Sigmoid colon (tissue), 6 donors: ENCODE measurements at regions not wholly inside any gene's neighbourhood (a gene's known extent, or its start where the extent isn't known, plus 50 kb on each side); places are given as distances from the start of the nearest gene placed in this dataset.
A peak's percentile ranks its signal among the peaks of the same experiment; 100 is the strongest.

Source experiments
- DNase-seq: peaks from one replicate; pipeline ENCODE4 v3.0.0-alpha.2; 2019
- H3K27ac ChIP-seq, 4 donors: fragments of 200-600 bp; sonication (generic); one replicate each; pipeline ENCODE4 v1.5.1; 2016 to 2019; ENCODE audit warnings: mild to moderate bottlenecking in 1 of 4
- H3K27me3 ChIP-seq, 3 donors: fragments of 200-600 bp; sonication (generic); one replicate each; pipeline ENCODE4 v1.5.1; 2019; ENCODE audit warnings: mild to moderate bottlenecking in 1 of 3
- H3K36me3 ChIP-seq, 4 donors: fragments of 200-600 bp; sonication (generic); one replicate each; pipeline ENCODE4 v1.5.1; 2016 to 2019
- H3K4me1 ChIP-seq, 4 donors: fragments of 200-600 bp; sonication (generic); one replicate each; pipeline ENCODE4 v1.5.1; 2017 to 2019
- H3K4me3 ChIP-seq, 4 donors: fragments of 200-600 bp; sonication (generic); one replicate each; pipeline ENCODE4 v1.5.1; 2017 to 2019; ENCODE audit warnings: mild to moderate bottlenecking in 2 of 4, moderate library complexity in 1 of 4
- H3K9me3 ChIP-seq, 4 donors: fragments of 200-600 bp in 3 of 4; sonication (generic) in 3 of 4; one replicate each; pipeline versions ENCODE4 v1.5.1 to v1.6.1; 2013 to 2019
- EP300 ChIP-seq, 4 donors: sonication (generic); formaldehyde crosslinking; IDR thresholded peaks; one replicate each; pipeline ENCODE4 v1.6.1; 2017; ENCODE audit warnings: antibody characterized with exemption in 4 of 4
- POLR2A ChIP-seq, 2 donors: fragments of 450-650 bp; IDR thresholded peaks; one replicate each; pipeline ENCODE4 v1.6.1; 2016; ENCODE audit warnings: antibody characterized with exemption in 2 of 2, mild to moderate bottlenecking in 2 of 2, moderate library complexity in 2 of 2
- POLR2AphosphoS5 ChIP-seq, 4 donors: sonication (generic); formaldehyde crosslinking; IDR thresholded peaks; one replicate each; pipeline ENCODE4 v1.6.1; 2017; ENCODE audit warnings: antibody characterized with exemption in 4 of 4
- WGBS, 2 donors: extraction: QIAGEN DNeasy Blood & Tissue Kit; methylation state at CpG; one replicate each; pipeline ENCODE4 v1.1.7; 2013; 5-methylcytosine and 5-hydroxymethylcytosine counted together
- intact Hi-C: fragments of 100-400 bp; cut with DNase I; formaldehyde crosslinking; loops from one replicate; pipeline ENCODE4 v1.15.1; 2023
- TF ChIP-seq, protein P1 (sequence below), 4 experiments: fragments of 450-650 bp in 3 of 4; fragments of 200-600 bp in 1 of 4; IDR thresholded peaks; one replicate each; pipeline ENCODE4 v1.5.1; 2016 to 2019; ENCODE audit warnings: antibody characterized with exemption in 4 of 4, mild to moderate bottlenecking in 3 of 4, moderate library complexity in 2 of 4
- donor health status: healthy with polysubstance abuse.
- donor health status: healthy.

DNA sequence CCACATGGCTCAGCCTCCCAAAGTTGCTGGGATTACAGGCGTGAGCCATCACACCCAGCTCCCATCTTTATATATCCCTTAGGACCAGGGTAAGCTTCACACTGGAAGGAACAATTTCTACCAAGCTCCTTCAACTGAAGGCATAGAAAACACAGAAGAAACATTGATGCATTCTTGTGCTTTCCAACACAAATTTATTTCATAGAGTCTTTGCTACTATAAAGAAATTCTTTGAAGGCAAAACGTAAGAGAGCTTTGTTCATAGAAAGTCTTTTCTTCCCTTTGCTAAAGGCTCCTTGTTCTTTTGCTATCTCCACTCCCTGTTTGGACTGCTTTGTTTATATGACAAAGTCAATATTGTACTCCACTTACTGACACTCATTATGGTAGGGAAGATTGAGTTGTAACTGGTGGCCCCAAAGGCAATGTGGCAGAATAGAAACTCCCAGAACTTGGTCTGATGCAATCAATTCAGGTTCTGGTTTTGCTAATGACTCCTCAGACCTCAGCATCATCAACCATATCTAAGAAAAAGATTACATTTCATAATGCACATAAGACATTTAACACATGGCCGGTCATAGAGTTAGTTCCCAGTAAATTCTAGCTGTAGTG lies 97.4 kb upstream of the CLINT1 start:
- no peak for DNase-seq
- H3K4me1 ChIP-seq: peaks cover 0 to 10% (median 8%) of the 10 kb centered on the region in 4 donors
- no peaks in the 10 kb centered on the region for H3K36me3 ChIP-seq
- WGBS, 2 donors: 43 to 49% methylated on average over 3 of the region's 3 CpGs
- no peaks in the 10 kb centered on the region for H3K9me3 ChIP-seq
- no peak overlapping the region for H3K4me3 ChIP-seq
- TF ChIP-seq POLR2A (IDR thresholded peaks at IDR 0.05): no peak
- no peak for TF ChIP-seq POLR2AphosphoS5 (IDR thresholded peaks at IDR 0.05)
- no peak for TF ChIP-seq EP300 (IDR thresholded peaks at IDR 0.05)
- TF ChIP-seq, protein P1, sequence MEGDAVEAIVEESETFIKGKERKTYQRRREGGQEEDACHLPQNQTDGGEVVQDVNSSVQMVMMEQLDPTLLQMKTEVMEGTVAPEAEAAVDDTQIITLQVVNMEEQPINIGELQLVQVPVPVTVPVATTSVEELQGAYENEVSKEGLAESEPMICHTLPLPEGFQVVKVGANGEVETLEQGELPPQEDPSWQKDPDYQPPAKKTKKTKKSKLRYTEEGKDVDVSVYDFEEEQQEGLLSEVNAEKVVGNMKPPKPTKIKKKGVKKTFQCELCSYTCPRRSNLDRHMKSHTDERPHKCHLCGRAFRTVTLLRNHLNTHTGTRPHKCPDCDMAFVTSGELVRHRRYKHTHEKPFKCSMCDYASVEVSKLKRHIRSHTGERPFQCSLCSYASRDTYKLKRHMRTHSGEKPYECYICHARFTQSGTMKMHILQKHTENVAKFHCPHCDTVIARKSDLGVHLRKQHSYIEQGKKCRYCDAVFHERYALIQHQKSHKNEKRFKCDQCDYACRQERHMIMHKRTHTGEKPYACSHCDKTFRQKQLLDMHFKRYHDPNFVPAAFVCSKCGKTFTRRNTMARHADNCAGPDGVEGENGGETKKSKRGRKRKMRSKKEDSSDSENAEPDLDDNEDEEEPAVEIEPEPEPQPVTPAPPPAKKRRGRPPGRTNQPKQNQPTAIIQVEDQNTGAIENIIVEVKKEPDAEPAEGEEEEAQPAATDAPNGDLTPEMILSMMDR (IDR thresholded peaks at IDR 0.05): no peak
- H3K27ac ChIP-seq: no peak overlapping the region
- no peaks in the 10 kb centered on the region for H3K27me3 ChIP-seq
- intact Hi-C loops: no loop called here

DNA sequence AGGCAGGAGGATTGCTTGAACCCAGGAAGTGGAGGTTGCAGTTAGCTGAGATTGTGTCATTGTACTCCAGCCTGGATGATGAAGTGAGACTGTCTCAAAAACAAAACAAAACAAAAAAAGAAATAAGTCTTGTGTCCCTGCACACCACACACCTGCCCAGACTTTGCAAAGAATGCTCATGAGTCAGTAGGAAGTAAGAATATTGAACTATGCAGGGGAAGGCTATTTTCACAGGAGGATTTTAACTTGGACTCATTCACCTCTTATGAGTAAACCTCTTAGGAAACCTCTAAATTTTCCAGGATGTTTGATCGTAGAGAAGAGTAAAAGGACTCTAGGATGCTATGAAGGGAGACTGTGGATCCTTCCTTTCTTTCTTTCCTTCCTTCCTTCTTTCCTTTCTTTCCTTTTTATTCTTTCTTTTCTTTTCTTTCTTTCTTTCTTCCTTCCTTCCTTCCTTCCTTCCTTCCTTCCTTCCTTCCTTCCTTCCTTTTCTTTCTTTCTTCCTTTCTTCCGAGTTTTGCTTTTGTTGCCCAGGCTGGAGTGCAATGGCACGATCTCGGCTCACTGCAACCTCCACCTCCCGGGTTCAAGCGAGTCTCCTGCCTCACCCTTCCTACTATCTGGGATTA lies 96.7 kb upstream of the CLINT1 start:
- TF ChIP-seq, protein P1 (IDR thresholded peaks at IDR 0.05): no peak
- TF ChIP-seq EP300 (IDR thresholded peaks at IDR 0.05) (no peak), POLR2A (IDR thresholded peaks at IDR 0.05) (no peak), POLR2AphosphoS5 (IDR thresholded peaks at IDR 0.05) (no peak)
- DNase-seq: no peak
- Histone ChIP-seq H3K4me3 (no peak overlapping the region), H3K4me1 (peaks cover 0 to 10% (median 8%) of the 10 kb centered on the region in 4 donors), H3K9me3 (no peaks in the 10 kb centered on the region), H3K27me3 (no peaks in the 10 kb centered on the region), H3K36me3 (no peaks in the 10 kb centered on the region), H3K27ac (no peak overlapping the region)
- 95 to 96% methylated on average over 6 of the region's 6 CpGs for WGBS, 2 donors
- intact Hi-C loops: no loop called here

DNA sequence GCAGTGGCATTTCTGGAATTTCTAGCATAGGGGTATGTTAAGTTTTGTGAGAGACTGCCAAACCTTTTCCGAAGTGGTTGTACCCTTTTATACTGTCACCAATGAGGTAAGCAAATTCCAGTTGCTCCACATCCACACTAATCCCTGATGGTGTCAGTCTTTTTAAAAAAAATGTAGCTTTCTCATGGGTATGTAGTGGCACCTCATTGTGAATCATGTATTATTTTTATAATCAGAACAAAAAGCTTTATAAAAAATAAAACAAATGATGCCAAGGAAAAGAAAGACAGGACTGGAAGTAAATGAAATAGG lies 93.4 kb upstream of the CLINT1 start:
- H3K9me3 ChIP-seq: no peaks in the 10 kb centered on the region
- intact Hi-C loops: no loop called here
- H3K27me3 ChIP-seq: no peaks in the 10 kb centered on the region
- 89 to 93% methylated on average over 1 of the region's 1 CpG for WGBS, 2 donors
- H3K4me3 ChIP-seq: no peak overlapping the region
- peak overlapping the region in 1 of 4 donors; percentile 16 for H3K27ac ChIP-seq
- peaks cover 0 to 18% (median 7%) of the 10 kb centered on the region in 4 donors for H3K4me1 ChIP-seq
- DNase-seq: no peak
- TF ChIP-seq POLR2AphosphoS5 (IDR thresholded peaks at IDR 0.05) (no peak), EP300 (IDR thresholded peaks at IDR 0.05) (no peak), POLR2A (IDR thresholded peaks at IDR 0.05) (no peak)
- TF ChIP-seq, protein P1 (IDR thresholded peaks at IDR 0.05): no peak
- no peaks in the 10 kb centered on the region for H3K36me3 ChIP-seq

DNA sequence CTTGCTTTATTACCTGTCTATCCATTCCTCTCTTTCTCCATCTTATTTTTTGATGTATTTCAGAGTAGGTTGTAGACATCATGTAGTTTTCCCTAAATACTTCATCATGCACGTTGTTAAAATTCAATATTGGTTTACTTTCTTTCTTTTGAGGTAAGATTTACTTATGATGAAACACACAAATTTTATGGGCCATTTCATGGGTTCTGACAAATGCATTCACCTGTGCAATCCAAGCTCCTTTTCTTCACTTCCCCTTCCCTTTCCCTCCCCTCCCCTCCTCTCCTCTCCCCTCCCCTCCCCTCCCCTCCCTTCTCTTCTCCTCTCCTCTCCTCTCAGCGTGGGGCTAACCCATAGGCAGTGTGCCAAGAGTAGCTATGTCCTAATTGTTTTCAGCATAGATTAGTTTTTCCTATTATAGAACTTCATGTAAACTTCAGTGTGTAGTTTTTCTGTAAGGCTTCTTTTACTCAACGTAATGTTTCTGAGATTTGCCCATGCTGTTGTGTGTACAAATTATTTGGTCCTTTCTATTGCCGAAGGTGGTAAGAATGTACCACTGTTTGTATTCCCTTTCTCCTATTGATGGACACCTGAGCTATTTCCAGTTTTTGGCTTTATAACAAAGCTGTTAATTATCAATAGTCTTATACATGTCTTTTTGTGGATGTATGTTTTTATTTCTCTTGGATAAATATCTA lies 92.9 kb upstream of the CLINT1 start:
- Histone ChIP-seq H3K4me3 (no peak overlapping the region), H3K9me3 (no peaks in the 10 kb centered on the region), H3K4me1 (peaks cover 0 to 18% (median 7%) of the 10 kb centered on the region in 4 donors), H3K27ac (peak overlapping the region in 1 of 4 donors; percentile 16), H3K36me3 (no peaks in the 10 kb centered on the region), H3K27me3 (no peaks in the 10 kb centered on the region)
- no peak for DNase-seq
- intact Hi-C loops: no loop called here
- 56 to 59% methylated on average over 4 of the region's 4 CpGs for WGBS, 2 donors
- TF ChIP-seq POLR2A (IDR thresholded peaks at IDR 0.05) (no peak), EP300 (IDR thresholded peaks at IDR 0.05) (no peak), POLR2AphosphoS5 (IDR thresholded peaks at IDR 0.05) (no peak)
- TF ChIP-seq, protein P1 (IDR thresholded peaks at IDR 0.05): no peak
